Ovary (tissue), 3 donors: ENCODE measurements at regions not wholly inside any gene's neighbourhood (a gene's known extent, or its start where the extent isn't known, plus 50 kb on each side); places are given as distances from the start of the nearest gene placed in this dataset.

Source experiments
- CTCF ChIP-seq, 3 donors: fragments of 450-650 bp in 2 of 3; fragments of 200-600 bp in 1 of 3; IDR thresholded peaks; one replicate each; pipeline versions ENCODE4 v1.5.1 to v1.8.0; 2016 to 2022; ENCODE audit warnings: antibody characterized with exemption in 3 of 3, mild to moderate bottlenecking in 1 of 3
- POLR2A ChIP-seq: fragments of 450-650 bp; IDR thresholded peaks from one replicate; pipeline ENCODE4 v1.6.1; 2017; ENCODE audit warnings: antibody characterized with exemption, mild to moderate bottlenecking, moderate library complexity
- donor health status: DM: no; HTN: no; CAD: no.

GRCh38 chr1:87937831-87938395 is 609.2 kb downstream of the LMO4 start:
- TF ChIP-seq CTCF (IDR thresholded peaks at IDR 0.05), result no peak
- TF ChIP-seq POLR2A, result no peak
